ENCODE measurements at regions not wholly inside any gene's neighbourhood (a gene's known extent, or its start where the extent isn't known, plus 50 kb on each side); places are given as distances from the start of the nearest gene placed in this dataset.

DNA sequence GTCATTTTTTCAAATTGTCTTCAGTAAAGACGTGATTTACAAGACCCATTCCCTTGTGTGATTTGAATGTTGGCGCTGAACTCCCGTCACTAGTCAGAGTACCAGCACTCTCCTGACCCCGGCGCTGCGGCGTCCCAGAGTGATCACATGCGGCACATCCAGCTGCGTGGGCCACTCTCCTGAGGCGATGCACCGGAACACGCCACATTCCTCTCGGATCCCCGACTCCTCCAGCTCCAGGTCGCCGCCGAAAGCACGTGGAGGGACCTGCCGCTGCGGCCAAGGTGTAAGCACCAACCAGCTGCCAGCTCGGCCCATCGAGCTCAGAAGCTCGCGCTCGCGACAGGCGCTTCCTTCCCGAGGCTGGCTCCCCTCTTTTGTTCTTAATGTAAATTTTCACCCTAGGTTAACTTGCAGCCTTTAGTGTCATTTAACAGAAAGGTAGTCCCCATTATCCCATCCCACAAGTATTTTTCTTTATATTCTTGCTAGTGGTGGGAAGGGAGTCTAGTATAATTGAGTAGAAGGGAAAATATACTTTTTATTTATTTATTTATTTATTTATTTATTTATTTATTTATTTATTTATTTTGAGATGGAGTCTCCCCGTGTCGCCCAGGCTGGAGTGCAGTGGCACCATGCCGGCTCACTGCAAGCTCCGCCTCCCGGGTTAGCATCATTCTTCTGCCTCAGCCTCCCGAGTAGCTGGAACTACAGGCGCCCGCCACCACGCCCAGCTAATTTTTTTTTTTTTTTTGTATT, 61.7 kb upstream of the VGLL3 start:
- in situ Hi-C loops (cut with HindIII; ENCODE audit: low sequenced_read_pairs) = no loop called here
- no peak for DNase-seq (ENCODE audit: low spot score)

DNA sequence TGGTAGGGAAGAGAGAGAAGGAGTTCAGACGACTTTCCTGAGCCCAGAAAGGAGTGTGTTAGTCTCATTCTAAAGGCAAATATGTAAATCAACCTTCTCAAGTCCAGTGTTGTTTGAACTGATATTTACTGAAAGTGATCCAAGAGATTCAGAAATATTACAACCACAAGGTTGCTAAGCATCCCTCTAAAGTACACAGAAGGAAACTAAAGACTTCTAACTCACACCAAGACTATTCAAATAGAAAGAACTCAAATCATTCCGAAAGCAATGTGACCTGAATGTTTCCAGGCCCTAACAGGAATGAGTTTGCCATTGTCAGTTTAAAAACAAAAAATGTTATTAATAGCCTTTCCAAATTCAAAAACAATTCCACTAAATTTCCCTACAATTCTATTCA, 56.9 kb upstream of the VGLL3 start:
- no peak for DNase-seq (ENCODE audit: low spot score)
- in situ Hi-C loops (cut with HindIII; ENCODE audit: low sequenced_read_pairs) = no loop called here

DNA sequence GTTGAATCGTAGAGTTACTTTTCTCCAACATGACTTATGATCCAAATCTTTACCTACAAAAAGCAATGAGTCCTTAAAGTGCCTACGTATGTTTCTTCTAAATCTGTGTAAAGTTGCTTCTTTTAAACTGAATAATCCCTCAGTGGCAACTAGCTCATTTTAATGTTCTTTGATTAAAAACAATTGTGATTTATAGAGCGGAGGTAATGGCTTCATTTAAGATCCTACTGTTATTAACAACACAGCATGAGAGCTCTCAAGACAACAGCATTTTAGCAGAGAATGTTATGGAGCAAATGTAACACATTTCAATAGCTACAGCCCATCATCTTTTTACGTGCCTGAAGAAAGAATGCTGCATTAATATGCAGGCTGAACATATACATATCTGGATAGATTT, 55.3 kb upstream of the VGLL3 start:
- in situ Hi-C loops (cut with HindIII; ENCODE audit: low sequenced_read_pairs) = no loop called here
- no peak for DNase-seq (ENCODE audit: low spot score)

DNA sequence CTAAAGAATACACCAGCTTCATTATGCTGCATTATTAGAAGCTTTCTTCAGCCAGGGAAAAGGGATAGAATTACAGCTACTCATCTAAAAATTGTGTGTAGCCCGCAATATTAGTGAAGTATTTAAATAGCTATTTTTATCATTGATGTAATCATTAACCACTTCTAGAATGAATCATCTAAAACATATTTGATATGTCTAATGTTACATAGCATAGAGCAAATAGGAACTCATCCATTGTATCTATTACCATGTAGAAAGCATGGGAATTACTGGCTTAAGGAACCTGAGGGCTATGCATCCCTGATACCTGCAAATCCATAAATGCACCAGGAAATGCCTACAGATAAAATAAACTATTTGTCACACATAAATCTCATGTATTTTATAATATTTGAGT, 54.5 kb upstream of the VGLL3 start:
- DNase-seq (ENCODE audit: low spot score) = no peak
- in situ Hi-C loops (cut with HindIII; ENCODE audit: low sequenced_read_pairs) = no loop called here

DNA sequence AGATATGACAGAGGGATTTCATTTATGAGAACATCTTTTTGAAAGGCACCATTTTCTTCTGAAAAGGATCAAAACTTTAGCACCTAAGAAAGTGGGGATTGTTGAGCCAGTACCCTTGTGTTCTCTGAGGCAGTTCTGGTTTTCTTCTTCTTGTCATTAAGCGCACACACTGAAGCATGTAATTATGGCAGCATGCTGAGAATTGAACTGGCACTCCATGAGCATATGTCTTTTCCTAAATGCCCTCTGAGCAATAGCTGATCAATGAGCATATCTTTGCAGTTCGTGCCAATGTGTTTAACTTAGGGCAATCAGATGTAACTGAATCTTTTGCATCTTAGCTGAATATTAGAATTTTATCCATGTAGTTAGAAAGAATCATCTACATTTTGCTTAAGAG, 53.9 kb upstream of the VGLL3 start:
- in situ Hi-C loops (cut with HindIII; ENCODE audit: low sequenced_read_pairs) = no loop called here
- no peak for DNase-seq (ENCODE audit: low spot score)

DNA sequence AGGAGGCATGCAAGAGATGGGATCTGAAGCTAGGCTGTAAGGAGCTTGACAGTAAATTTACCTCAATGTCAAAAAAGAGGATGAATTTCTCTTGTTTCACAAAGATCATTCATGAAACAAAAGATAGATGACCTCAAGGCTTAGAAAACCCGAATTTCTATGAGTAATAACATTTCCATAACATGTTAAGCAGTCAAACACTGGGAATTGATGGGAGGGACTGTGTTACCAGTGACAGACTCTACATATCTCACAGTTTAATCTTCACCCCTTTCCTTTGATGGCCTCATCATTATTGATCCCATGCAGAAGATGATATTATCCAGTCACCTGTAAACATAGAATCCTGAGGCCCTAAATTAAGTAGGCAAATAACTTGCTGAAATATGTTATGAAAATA, 53.5 kb upstream of the VGLL3 start:
- DNase-seq (ENCODE audit: low spot score) = no peak
- in situ Hi-C loops (cut with HindIII; ENCODE audit: low sequenced_read_pairs) = no loop called here

DNA sequence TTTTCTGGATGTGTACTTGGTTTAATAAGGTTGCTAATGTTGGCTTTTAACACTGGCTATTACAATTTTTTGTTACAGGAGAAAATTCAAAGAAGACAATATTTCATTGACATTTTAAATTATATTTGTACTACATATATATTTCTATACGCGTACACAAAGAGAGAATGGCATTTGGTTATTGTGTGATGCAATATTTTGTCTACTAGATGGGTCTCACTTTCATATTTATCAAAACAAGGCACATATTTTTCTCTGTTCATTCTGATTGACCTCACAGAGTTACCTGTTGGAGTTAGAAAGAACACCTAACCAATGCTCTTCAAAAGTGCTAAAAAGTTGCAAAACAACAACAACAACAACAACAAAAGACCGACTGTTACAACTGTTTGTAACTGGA, 50.2 kb upstream of the VGLL3 start:
- in situ Hi-C loops (cut with HindIII; ENCODE audit: low sequenced_read_pairs) = no loop called here

More for the DNA sequence above, 50.2 kb upstream of the VGLL3 start:
- no peak for DNase-seq (ENCODE audit: low spot score)

Data from G401 (cell line).